ENCODE measurements at regions not wholly inside any gene's neighbourhood (a gene's known extent, or its start where the extent isn't known, plus 50 kb on each side); places are given as distances from the start of the nearest gene placed in this dataset.

GRCh38 chr18:64384101-64384500 lies 235.2 kb upstream of the LINC00305 start (continued):
- TF ChIP-seq ZNF318 (CRISPR knock-in tag; IDR thresholded peaks at IDR 0.05) (no peak), ZBTB21 (CRISPR knock-in tag; IDR thresholded peaks at IDR 0.05) (no peak), ZNF788 (CRISPR knock-in tag; IDR thresholded peaks at IDR 0.05; ENCODE audit: borderline replicate concordance) (no peak), ZNF768 (CRISPR knock-in tag; IDR thresholded peaks at IDR 0.05) (no peak), ZNF275 (CRISPR knock-in tag; IDR thresholded peaks at IDR 0.05; ENCODE audit: borderline replicate concordance) (no peak), KLF11 (CRISPR knock-in tag; IDR thresholded peaks at IDR 0.05) (no peak)
